ENCODE measurements at regions not wholly inside any gene's neighbourhood (a gene's known extent, or its start where the extent isn't known, plus 50 kb on each side); places are given as distances from the start of the nearest gene placed in this dataset.
"Not testable (repeated sequence)": the region's sequence is repeated elsewhere in the genome, so short reads cannot be mapped to it uniquely, and the experiment has no call there.

- no peak overlapping the region for H2AFZ ChIP-seq (ENCODE audit: low read depth, low read length)
- H3K4me1 ChIP-seq (ENCODE audit: insufficient read depth, low read length): peaks cover 26% of the 10 kb centered on the region
Measured at GRCh38 chr11:119586181-119586580, 142.8 kb downstream of the NECTIN1 start.

GRCh38 chr11:119585043-119585781 lies 143.8 kb downstream of the NECTIN1 start:
- no peaks in the 10 kb centered on the region for H3K27me3 ChIP-seq (ENCODE audit: insufficient read depth, low read length)
- peak overlapping the region; percentile 75 for H2AFZ ChIP-seq (ENCODE audit: low read depth, low read length)
- H3K36me3 ChIP-seq (ENCODE audit: insufficient read depth, low read length): no peaks in the 10 kb centered on the region
- H3K4me3 ChIP-seq (ENCODE audit: low read length): peak overlapping the region; percentile 74
- peaks cover 17% of the 10 kb centered on the region for H3K4me1 ChIP-seq (ENCODE audit: insufficient read depth, low read length)
- no peaks in the 10 kb centered on the region for H3K9me3 ChIP-seq (ENCODE audit: low read length)

More at GRCh38 chr11:119586181-119586580, 142.8 kb downstream of the NECTIN1 start:
- Histone ChIP-seq H3K27me3 (ENCODE audit: insufficient read depth, low read length) (no peaks in the 10 kb centered on the region), H3K9me3 (ENCODE audit: low read length) (no peaks in the 10 kb centered on the region), H3K4me3 (ENCODE audit: low read length) (no peak overlapping the region), H3K36me3 (ENCODE audit: insufficient read depth, low read length) (no peaks in the 10 kb centered on the region)

DNA sequence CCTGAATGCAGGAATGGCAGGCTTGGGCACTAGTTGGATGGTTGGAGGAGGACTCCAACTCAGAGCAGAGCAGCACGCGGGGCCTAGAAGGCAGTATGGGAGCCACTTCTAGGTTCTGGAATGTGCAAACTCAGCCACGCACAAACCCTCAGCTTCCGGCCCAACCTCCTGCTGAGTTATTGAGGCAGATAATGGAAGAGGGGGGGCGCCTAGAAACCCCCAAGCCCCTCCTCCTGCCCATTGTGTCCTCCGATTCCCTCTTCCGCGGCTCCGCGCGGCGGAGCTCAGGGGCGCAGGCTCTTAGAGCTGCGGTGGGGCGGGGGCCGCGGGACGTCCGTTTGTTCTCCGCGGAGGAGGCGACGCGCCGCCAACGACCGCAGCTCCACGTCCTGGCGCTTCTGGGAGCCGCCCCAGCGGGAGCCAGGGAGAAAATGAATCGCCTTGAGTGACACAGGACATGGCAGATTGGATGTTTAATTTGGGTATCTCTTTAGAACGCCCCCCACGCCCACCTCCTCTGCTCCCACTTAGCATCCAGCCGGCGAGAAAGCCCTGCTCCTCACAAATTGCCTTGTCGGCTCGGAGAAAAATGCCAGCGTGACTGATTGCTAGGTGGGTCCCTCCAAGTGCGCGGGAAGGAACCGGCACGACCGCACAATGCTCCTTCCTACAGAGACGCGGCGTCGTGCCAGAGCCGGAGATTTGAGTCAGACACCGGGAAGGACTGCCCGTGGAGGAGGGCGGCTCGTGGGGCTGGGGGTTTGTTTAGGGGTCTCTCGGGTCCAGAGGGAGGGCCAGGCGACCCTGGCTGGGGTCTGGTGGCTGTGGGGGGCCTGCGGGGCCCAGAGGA lies 144.6 kb downstream of the NECTIN1 start:
- peak overlapping the region; percentile 75 for H2AFZ ChIP-seq (ENCODE audit: low read depth, low read length)
- no peaks in the 10 kb centered on the region for H3K9me3 ChIP-seq (ENCODE audit: low read length)
- H3K36me3 ChIP-seq (ENCODE audit: insufficient read depth, low read length): no peaks in the 10 kb centered on the region
- peak overlapping the region; percentile 74 for H3K4me3 ChIP-seq (ENCODE audit: low read length)
- H3K4me1 ChIP-seq (ENCODE audit: insufficient read depth, low read length): peaks cover 9% of the 10 kb centered on the region
- no peaks in the 10 kb centered on the region for H3K27me3 ChIP-seq (ENCODE audit: insufficient read depth, low read length)

DNA sequence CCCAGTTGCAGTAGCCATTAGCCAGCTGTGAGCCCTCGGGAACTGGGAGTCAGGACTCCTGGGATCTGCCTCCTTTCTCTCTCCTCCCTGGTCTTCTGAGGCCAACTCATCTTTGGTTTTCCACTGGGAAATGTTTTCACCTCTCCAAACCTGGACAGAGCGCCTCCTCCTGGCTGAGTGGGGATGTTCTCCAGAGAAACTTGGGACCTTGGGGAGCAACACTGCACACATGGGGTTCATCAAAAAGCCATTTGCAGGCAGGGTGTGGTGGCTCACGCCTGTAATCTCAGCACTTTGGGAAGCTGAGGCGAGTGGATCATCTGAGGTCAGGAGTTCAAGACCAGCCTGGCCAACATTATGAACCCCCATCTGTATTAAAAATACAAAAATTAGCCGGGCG lies 145.4 kb downstream of the NECTIN1 start:
- no peak overlapping the region for H3K4me3 ChIP-seq (ENCODE audit: low read length)
- no peaks in the 10 kb centered on the region for H3K9me3 ChIP-seq (ENCODE audit: low read length)
- H3K27me3 ChIP-seq (ENCODE audit: insufficient read depth, low read length): no peaks in the 10 kb centered on the region
- peaks cover 7% of the 10 kb centered on the region for H3K4me1 ChIP-seq (ENCODE audit: insufficient read depth, low read length)
- H2AFZ ChIP-seq (ENCODE audit: low read depth, low read length): no peak overlapping the region
- no peaks in the 10 kb centered on the region for H3K36me3 ChIP-seq (ENCODE audit: insufficient read depth, low read length)

DNA sequence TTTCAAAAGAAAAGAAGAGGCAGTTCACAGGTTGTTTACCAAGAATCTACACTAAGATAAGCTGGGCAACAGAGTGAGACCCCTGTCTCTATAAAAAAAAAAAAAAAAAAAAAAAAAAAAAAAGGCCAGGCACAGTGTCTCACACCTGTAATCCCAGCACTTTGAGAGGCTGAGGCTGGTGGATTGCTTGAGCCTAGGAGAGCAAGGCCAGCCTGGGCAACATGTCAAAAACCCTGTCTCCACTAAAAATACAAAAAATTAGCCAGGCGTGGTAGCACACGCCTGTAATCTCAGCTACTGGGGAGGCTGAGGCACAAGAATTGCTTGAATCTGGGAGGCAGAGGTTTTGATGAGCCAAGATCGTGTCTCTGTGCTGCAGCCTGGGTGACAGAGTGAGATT lies 147.6 kb downstream of the NECTIN1 start:
- H3K9me3 ChIP-seq (ENCODE audit: low read length); H2AFZ ChIP-seq (ENCODE audit: low read depth, low read length); H3K4me3 ChIP-seq (ENCODE audit: low read length); H3K27me3 ChIP-seq (ENCODE audit: insufficient read depth, low read length); H3K4me1 ChIP-seq (ENCODE audit: insufficient read depth, low read length); H3K36me3 ChIP-seq (ENCODE audit: insufficient read depth, low read length): not testable (repeated sequence)

DNA sequence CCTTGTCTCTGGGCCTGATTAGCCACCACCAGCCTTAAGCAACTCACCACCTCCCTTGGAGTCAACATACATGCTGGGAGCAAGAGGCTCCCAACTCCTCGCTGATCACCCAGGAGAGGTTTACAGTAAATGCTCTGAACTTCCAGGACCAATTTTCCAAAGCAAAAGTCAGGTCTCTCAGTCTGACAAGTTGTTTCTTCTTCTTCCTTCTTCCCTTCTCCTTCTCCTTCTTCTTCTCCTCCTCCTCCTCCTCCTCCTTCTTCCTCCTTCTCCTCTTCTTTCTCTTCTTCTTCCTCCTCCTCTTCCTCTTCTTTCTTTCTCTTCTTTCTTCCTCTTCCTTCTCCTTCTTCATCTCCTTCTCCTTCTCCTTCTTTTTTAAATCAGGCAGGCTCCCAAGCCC lies 148.2 kb downstream of the NECTIN1 start:
- Histone ChIP-seq H3K4me1 (ENCODE audit: insufficient read depth, low read length) (peaks cover 7% of the 10 kb centered on the region), H3K4me3 (ENCODE audit: low read length) (no peak overlapping the region), H3K27me3 (ENCODE audit: insufficient read depth, low read length) (peaks cover 2% of the 10 kb centered on the region), H3K36me3 (ENCODE audit: insufficient read depth, low read length) (no peaks in the 10 kb centered on the region), H2AFZ (ENCODE audit: low read depth, low read length) (no peak overlapping the region), H3K9me3 (ENCODE audit: low read length) (no peaks in the 10 kb centered on the region)

DNA sequence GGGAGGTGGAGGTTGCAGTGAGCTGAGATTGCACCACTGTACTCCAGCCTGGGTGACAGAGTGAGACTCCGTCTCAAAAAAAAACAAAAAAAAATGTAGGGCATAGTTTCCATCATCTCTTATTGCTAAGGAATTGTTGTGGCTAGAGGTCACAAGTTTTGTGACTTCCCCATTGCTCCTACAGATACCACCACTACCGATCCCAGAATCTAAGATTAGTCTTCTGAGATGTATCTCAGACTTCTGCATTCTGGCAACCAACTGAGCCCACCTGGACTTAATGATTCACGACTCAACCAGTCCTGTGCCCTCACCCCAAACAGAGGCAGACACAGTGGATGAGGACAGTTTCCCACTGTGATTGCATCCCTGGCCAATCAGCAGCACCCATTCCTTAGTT lies 148.9 kb downstream of the NECTIN1 start:
- H3K27me3 ChIP-seq (ENCODE audit: insufficient read depth, low read length): peaks cover 2% of the 10 kb centered on the region
- peaks cover 2% of the 10 kb centered on the region for H3K4me1 ChIP-seq (ENCODE audit: insufficient read depth, low read length)
- H3K9me3 ChIP-seq (ENCODE audit: low read length): no peaks in the 10 kb centered on the region
- no peaks in the 10 kb centered on the region for H3K36me3 ChIP-seq (ENCODE audit: insufficient read depth, low read length)
- H3K4me3 ChIP-seq (ENCODE audit: low read length): no peak overlapping the region
- H2AFZ ChIP-seq (ENCODE audit: low read depth, low read length): no peak overlapping the region

DNA sequence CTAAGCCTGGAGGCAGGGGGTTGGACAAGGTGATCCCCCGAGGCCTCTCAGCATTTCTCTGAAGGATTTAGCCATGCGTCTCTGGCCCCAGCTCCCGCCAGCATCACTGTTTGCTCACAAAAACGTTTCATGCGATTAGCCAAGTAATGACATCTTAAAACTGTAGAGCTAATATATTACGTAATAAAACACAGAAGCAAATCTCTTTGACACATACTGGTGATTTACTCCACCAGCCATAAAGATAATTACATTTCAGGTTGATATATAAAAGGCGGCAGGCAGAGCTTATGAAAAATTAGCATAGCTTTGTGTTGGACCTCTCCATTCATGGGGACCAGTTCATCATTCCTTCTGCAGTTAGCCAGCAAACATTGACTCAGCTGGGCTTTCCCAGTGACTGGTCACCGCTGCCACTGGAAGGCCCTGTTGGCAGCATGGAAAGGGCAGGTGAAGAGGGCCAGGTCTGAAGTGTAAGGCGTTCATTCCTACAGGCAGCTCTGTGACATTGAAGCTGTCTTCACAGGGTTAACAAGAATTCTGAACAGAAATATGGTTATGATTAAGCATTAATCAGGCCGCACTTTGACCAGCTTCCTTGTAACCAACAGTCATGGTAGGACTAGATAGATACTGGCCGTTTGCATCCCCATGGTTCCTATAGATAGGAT lies 150.3 kb downstream of the NECTIN1 start:
- no peak overlapping the region for H3K4me3 ChIP-seq (ENCODE audit: low read length)
- H3K9me3 ChIP-seq (ENCODE audit: low read length): no peaks in the 10 kb centered on the region
- H3K36me3 ChIP-seq (ENCODE audit: insufficient read depth, low read length): no peaks in the 10 kb centered on the region
- peaks cover 2% of the 10 kb centered on the region for H3K27me3 ChIP-seq (ENCODE audit: insufficient read depth, low read length)
- H2AFZ ChIP-seq (ENCODE audit: low read depth, low read length): no peak overlapping the region
- no peaks in the 10 kb centered on the region for H3K4me1 ChIP-seq (ENCODE audit: insufficient read depth, low read length)

GRCh38 chr11:119573858-119574257 lies 150.9 kb upstream of the THY1 start:
- H2AFZ ChIP-seq (ENCODE audit: low read depth, low read length): no peak overlapping the region
- no peaks in the 10 kb centered on the region for H3K36me3 ChIP-seq (ENCODE audit: insufficient read depth, low read length)
- H3K4me3 ChIP-seq (ENCODE audit: low read length): no peak overlapping the region
- H3K9me3 ChIP-seq (ENCODE audit: low read length): no peaks in the 10 kb centered on the region
- H3K4me1 ChIP-seq (ENCODE audit: insufficient read depth, low read length): no peaks in the 10 kb centered on the region
- peaks cover 2% of the 10 kb centered on the region for H3K27me3 ChIP-seq (ENCODE audit: insufficient read depth, low read length)

GRCh38 chr11:119572481-119573424 lies 149.8 kb upstream of the THY1 start:
- no peak overlapping the region for H2AFZ ChIP-seq (ENCODE audit: low read depth, low read length)
- no peak overlapping the region for H3K4me3 ChIP-seq (ENCODE audit: low read length)
- no peaks in the 10 kb centered on the region for H3K9me3 ChIP-seq (ENCODE audit: low read length)
- H3K4me1 ChIP-seq (ENCODE audit: insufficient read depth, low read length): peaks cover 10% of the 10 kb centered on the region
- H3K27me3 ChIP-seq (ENCODE audit: insufficient read depth, low read length): peaks cover 2% of the 10 kb centered on the region
- no peaks in the 10 kb centered on the region for H3K36me3 ChIP-seq (ENCODE audit: insufficient read depth, low read length)

- Histone ChIP-seq H2AFZ (ENCODE audit: low read depth, low read length) (no peak overlapping the region), H3K36me3 (ENCODE audit: insufficient read depth, low read length) (no peaks in the 10 kb centered on the region), H3K4me1 (ENCODE audit: insufficient read depth, low read length) (peaks cover 12% of the 10 kb centered on the region), H3K27me3 (ENCODE audit: insufficient read depth, low read length) (peaks cover 2% of the 10 kb centered on the region), H3K4me3 (ENCODE audit: low read length) (no peak overlapping the region), H3K9me3 (ENCODE audit: low read length) (no peaks in the 10 kb centered on the region)
Measured at GRCh38 chr11:119571311-119571710, 148.3 kb upstream of the THY1 start.

Measured in neuron (in vitro differentiated cells).